ENCODE measurements at regions not wholly inside any gene's neighbourhood (a gene's known extent, or its start where the extent isn't known, plus 50 kb on each side); places are given as distances from the start of the nearest gene placed in this dataset.

GRCh38 chr2:195559431-195559914 lies 97.6 kb upstream of the SLC39A10 start:
- H3K4me1 ChIP-seq (ENCODE audit: low read length) = peaks cover 33% of the 10 kb centered on the region
- no peaks in the 10 kb centered on the region for H3K9me2 ChIP-seq (replicated peaks; ENCODE audit: insufficient read depth, low read length)
- peak overlapping the region; percentile 46 for H3K4me2 ChIP-seq (ENCODE audit: low read depth, low read length)
- no peaks in the 10 kb centered on the region for H3K9me3 ChIP-seq (replicated peaks; ENCODE audit: insufficient read depth, low read length)
- peaks cover 34% of the 10 kb centered on the region for H3F3A ChIP-seq (ENCODE audit: insufficient read depth, low read length)
- TF ChIP-seq CTCF (IDR thresholded peaks at IDR 0.05; ENCODE audit: low read length) = no peak
- no peak for TF ChIP-seq EZH2 (optimal IDR thresholded peaks at IDR 0.05; ENCODE audit: low read depth, low read length)
- no peak for TF ChIP-seq EZH2phosphoT487 (IDR thresholded peaks at IDR 0.05; ENCODE audit: low read length)
- 0 out of 2 replicates have a peak overlapping the region, but pooled peaks have one; percentile 16 for H2AFZ ChIP-seq (ENCODE audit: low read length)
- H3K27ac ChIP-seq (ENCODE audit: low read length) = peak overlapping the region; percentile 76
- H3K4me3 ChIP-seq (ENCODE audit: low read length) = no peak overlapping the region
- H3K36me3 ChIP-seq (replicated peaks; ENCODE audit: insufficient read depth, low read length) = no peaks in the 10 kb centered on the region
- no peaks in the 10 kb centered on the region for H4K20me1 ChIP-seq (ENCODE audit: insufficient read depth, low read length)
- no peaks in the 10 kb centered on the region for H3K27me3 ChIP-seq (replicated peaks; ENCODE audit: insufficient read depth, low read length)
- peak; percentile 98 for DNase-seq
- peak overlapping the region; percentile 33; the same call in 1 of the 2 replicates for H3K9ac ChIP-seq (ENCODE audit: low read length)
- H3K79me2 ChIP-seq (ENCODE audit: low read length) = no peaks in the 10 kb centered on the region

GRCh38 chr2:195555971-195556370 lies 101.1 kb upstream of the SLC39A10 start:
- no peaks in the 10 kb centered on the region for H3K27me3 ChIP-seq (replicated peaks; ENCODE audit: insufficient read depth, low read length)
- no peak overlapping the region for H3K9ac ChIP-seq (ENCODE audit: low read length)
- TF ChIP-seq CTCF (IDR thresholded peaks at IDR 0.05; ENCODE audit: low read length) (no peak), EZH2 (optimal IDR thresholded peaks at IDR 0.05; ENCODE audit: low read depth, low read length) (no peak), EZH2phosphoT487 (IDR thresholded peaks at IDR 0.05; ENCODE audit: low read length) (no peak)
- no peaks in the 10 kb centered on the region for H4K20me1 ChIP-seq (ENCODE audit: insufficient read depth, low read length)
- no peak overlapping the region for H2AFZ ChIP-seq (ENCODE audit: low read length)
- H3K4me2 ChIP-seq (ENCODE audit: low read depth, low read length) = no peak overlapping the region
- no peak overlapping the region for H3K4me3 ChIP-seq (ENCODE audit: low read length)
- H3K27ac ChIP-seq (ENCODE audit: low read length) = no peak overlapping the region
- peaks cover 25% of the 10 kb centered on the region for H3K4me1 ChIP-seq (ENCODE audit: low read length)
- no peaks in the 10 kb centered on the region for H3K36me3 ChIP-seq (replicated peaks; ENCODE audit: insufficient read depth, low read length)
- no peaks in the 10 kb centered on the region for H3K79me2 ChIP-seq (ENCODE audit: low read length)
- no peaks in the 10 kb centered on the region for H3K9me3 ChIP-seq (replicated peaks; ENCODE audit: insufficient read depth, low read length)
- peaks cover 33% of the 10 kb centered on the region for H3F3A ChIP-seq (ENCODE audit: insufficient read depth, low read length)
- no peak for DNase-seq
- H3K9me2 ChIP-seq (replicated peaks; ENCODE audit: insufficient read depth, low read length) = no peaks in the 10 kb centered on the region

DNA sequence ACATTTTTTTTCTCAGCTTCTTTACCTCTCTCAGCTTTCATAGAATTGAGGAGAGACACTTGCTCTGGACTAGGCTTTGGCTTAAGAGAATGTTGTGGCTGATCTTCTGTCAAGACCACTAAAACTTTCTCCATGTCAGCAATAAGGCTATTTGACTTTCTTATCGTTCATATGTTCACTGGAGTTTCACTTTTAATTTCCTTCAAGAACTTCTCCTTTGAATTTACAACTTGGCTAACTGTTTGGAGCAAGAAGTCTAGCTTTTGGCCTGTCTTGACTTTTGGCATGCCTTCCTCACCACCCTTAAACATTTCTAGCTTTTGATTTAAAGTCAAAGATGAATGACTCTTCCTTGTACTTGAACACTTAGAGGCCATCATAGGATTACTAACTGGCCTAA lies 104.4 kb upstream of the SLC39A10 start:
- no peaks in the 10 kb centered on the region for H3K79me2 ChIP-seq (ENCODE audit: low read length)

More for the DNA sequence above, 104.4 kb upstream of the SLC39A10 start:
- H3K9ac ChIP-seq (ENCODE audit: low read length) = no peak overlapping the region
- no peaks in the 10 kb centered on the region for H3K4me1 ChIP-seq (ENCODE audit: low read length)
- H3K27me3 ChIP-seq (replicated peaks; ENCODE audit: insufficient read depth, low read length) = no peaks in the 10 kb centered on the region
- H3F3A ChIP-seq (ENCODE audit: insufficient read depth, low read length) = no peaks in the 10 kb centered on the region; the same call in 1 of the 2 replicates
- no peak overlapping the region for H3K4me3 ChIP-seq (ENCODE audit: low read length)
- peak overlapping the region; percentile 19; the same call in 1 of the 2 replicates for H3K4me2 ChIP-seq (ENCODE audit: low read depth, low read length)
- TF ChIP-seq CTCF (IDR thresholded peaks at IDR 0.05; ENCODE audit: low read length) = no peak
- no peak for TF ChIP-seq EZH2phosphoT487 (IDR thresholded peaks at IDR 0.05; ENCODE audit: low read length)
- TF ChIP-seq EZH2 (optimal IDR thresholded peaks at IDR 0.05; ENCODE audit: low read depth, low read length) = no peak
- H3K36me3 ChIP-seq (replicated peaks; ENCODE audit: insufficient read depth, low read length) = no peaks in the 10 kb centered on the region
- DNase-seq = peak; percentile 48
- H3K9me2 ChIP-seq (replicated peaks; ENCODE audit: insufficient read depth, low read length) = no peaks in the 10 kb centered on the region
- no peak overlapping the region for H3K27ac ChIP-seq (ENCODE audit: low read length)
- no peaks in the 10 kb centered on the region for H4K20me1 ChIP-seq (ENCODE audit: insufficient read depth, low read length)
- H2AFZ ChIP-seq (ENCODE audit: low read length) = no peak overlapping the region
- no peaks in the 10 kb centered on the region for H3K9me3 ChIP-seq (replicated peaks; ENCODE audit: insufficient read depth, low read length)
